Dendritic cell treated with granulocyte-macrophage colony-stimulating factor and Interleukin-4, amounts not matched to agents 40 ng/mL and 50 ng/mL, for 4 days (primary cell): ENCODE measurements at regions not wholly inside any gene's neighbourhood (a gene's known extent, or its start where the extent isn't known, plus 50 kb on each side); places are given as distances from the start of the nearest gene placed in this dataset.
"Not testable (repeated sequence)": the region's sequence is repeated elsewhere in the genome, so short reads cannot be mapped to it uniquely, and the experiment has no call there.

Experiments
- H3K27ac Mint-ChIP-seq: one replicate; pipeline ENCODE4 v1.8.0; 2022; ENCODE audit warnings: mild to moderate bottlenecking, mixed read lengths
- H3K27me3 Mint-ChIP-seq: one replicate; pipeline ENCODE4 v1.8.0; 2022; ENCODE audit warnings: mild to moderate bottlenecking, mixed read lengths
- H3K36me3 Mint-ChIP-seq: one replicate; pipeline ENCODE4 v1.8.0; 2022; ENCODE audit warnings: low read depth, mixed read lengths
- H3K4me1 Mint-ChIP-seq: one replicate; pipeline ENCODE4 v1.8.0; 2022; ENCODE audit warnings: low read depth, mixed read lengths
- H3K4me3 Mint-ChIP-seq: one replicate; pipeline ENCODE4 v1.8.0; 2022; ENCODE audit warnings: mild to moderate bottlenecking, moderate library complexity, mixed read lengths
- H3K9me3 Mint-ChIP-seq: one replicate; pipeline ENCODE4 v1.8.0; 2022; ENCODE audit warnings: mixed read lengths
- intact Hi-C: fragments of 100-400 bp; cut with micrococcal nuclease; formaldehyde crosslinking; loops from one replicate; pipeline ENCODE4 v1.15.0; 2022

- peaks cover 19% of the 10 kb centered on the region for H3K9me3 Mint-ChIP-seq
- H3K27ac Mint-ChIP-seq = no peak overlapping the region
- H3K4me3 Mint-ChIP-seq = no peak overlapping the region
- H3K36me3 Mint-ChIP-seq = no peaks in the 10 kb centered on the region
- H3K27me3 Mint-ChIP-seq = no peaks in the 10 kb centered on the region
- intact Hi-C loops = no loop called here
- peaks cover 39% of the 10 kb centered on the region for H3K4me1 Mint-ChIP-seq
Observed at GRCh38 chr2:48180557-48180956, 133.9 kb upstream of the FOXN2 start.

GRCh38 chr2:48183276-48183675 lies 131.2 kb upstream of the FOXN2 start:
- Mint-ChIP-seq H3K4me1 (peaks cover 28% of the 10 kb centered on the region), H3K27ac (peak overlapping the region; percentile 2), H3K36me3 (no peaks in the 10 kb centered on the region), H3K4me3 (no peak overlapping the region), H3K9me3 (peaks cover 5% of the 10 kb centered on the region), H3K27me3 (no peaks in the 10 kb centered on the region)
- intact Hi-C loops = no loop called here

DNA sequence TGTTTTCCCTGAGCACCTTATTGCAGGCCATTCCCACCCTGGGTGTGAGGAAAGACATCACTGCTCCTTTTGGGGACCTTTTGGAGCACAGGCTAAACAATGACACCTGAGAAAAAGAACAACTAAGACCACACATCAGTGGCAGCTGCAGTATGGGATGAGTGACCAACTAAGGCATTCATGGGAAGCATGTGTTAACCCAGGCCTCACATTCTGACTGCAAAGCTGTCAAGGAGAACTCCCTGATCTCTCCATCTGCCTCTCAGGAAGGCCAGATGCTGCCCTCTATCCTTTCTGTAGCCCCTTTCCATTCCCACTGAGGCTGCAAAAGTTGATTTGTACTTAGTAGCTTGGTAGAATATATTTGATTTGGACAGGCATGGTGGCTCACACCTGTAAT lies 130.5 kb upstream of the FOXN2 start:
- Mint-ChIP-seq H3K9me3 (no peaks in the 10 kb centered on the region), H3K27me3 (no peaks in the 10 kb centered on the region), H3K4me3 (no peak overlapping the region), H3K27ac (no peak overlapping the region), H3K4me1 (peaks cover 29% of the 10 kb centered on the region), H3K36me3 (no peaks in the 10 kb centered on the region)
- intact Hi-C loops = no loop called here

DNA sequence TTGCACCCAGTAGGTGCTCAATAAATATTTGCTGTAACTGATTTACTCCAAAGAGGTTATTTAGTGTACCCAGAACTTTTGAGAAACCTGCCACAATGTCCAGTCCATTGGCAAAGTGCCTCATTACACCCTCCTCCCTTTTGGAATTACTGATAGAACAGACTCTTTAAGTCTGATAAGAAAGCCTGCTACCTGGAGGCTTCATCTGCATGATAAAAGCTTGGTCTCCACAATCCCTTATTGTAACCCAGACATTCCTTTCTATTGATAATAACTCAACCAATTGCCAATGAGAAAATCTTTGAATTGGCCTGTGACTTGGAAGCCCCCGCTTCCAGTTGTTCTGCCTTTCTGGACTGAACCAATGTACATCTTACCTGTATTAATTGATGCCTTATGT lies 127.0 kb upstream of the FOXN2 start:
- H3K27ac Mint-ChIP-seq = no peak overlapping the region
- no peak overlapping the region for H3K4me3 Mint-ChIP-seq
- peaks cover 42% of the 10 kb centered on the region for H3K4me1 Mint-ChIP-seq
- no peaks in the 10 kb centered on the region for H3K9me3 Mint-ChIP-seq
- no peaks in the 10 kb centered on the region for H3K36me3 Mint-ChIP-seq
- intact Hi-C loops = no loop called here
- H3K27me3 Mint-ChIP-seq = no peaks in the 10 kb centered on the region

- intact Hi-C loops = loop anchor here (5.0 kb wide), 1 partner anchor 38 kb away; no protein-coding TSS in a partner anchor
- H3K27me3 Mint-ChIP-seq = no peaks in the 10 kb centered on the region
- peaks cover 41% of the 10 kb centered on the region for H3K4me1 Mint-ChIP-seq
- H3K9me3 Mint-ChIP-seq = no peaks in the 10 kb centered on the region
- H3K36me3 Mint-ChIP-seq = no peaks in the 10 kb centered on the region
- no peak overlapping the region for H3K4me3 Mint-ChIP-seq
- peak overlapping the region; percentile 78 for H3K27ac Mint-ChIP-seq
Observed at GRCh38 chr2:48189552-48190228, 124.8 kb upstream of the FOXN2 start.

DNA sequence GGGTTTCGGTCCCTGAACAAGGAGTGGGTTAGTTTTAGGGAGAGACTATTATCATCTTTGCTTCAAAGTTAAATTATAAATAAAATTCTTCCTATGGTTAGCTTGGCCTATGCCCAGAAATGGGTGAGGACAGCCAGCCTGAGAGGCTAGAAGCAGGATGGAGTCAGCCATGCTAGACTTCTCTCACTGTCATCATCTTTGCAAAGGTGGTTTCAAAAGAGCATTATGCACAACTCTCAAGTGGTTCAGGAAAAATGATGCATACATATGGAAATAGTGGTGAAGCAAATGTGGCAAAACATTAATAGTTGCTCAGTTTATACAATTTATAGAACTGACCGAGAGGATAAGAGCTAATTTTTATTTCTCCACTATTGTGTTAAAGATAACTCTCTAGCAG lies 124.3 kb upstream of the FOXN2 start:
- Mint-ChIP-seq H3K27ac (peak overlapping the region; percentile 78), H3K27me3 (no peaks in the 10 kb centered on the region), H3K36me3 (no peaks in the 10 kb centered on the region), H3K4me3 (no peak overlapping the region), H3K4me1 (peaks cover 41% of the 10 kb centered on the region), H3K9me3 (no peaks in the 10 kb centered on the region)
- intact Hi-C loops = loop anchor here (5.0 kb wide), 1 partner anchor 37 kb away; no protein-coding TSS in a partner anchor

- Mint-ChIP-seq H3K27ac (peak overlapping the region; percentile 9), H3K4me1 (peaks cover 67% of the 10 kb centered on the region), H3K36me3 (no peaks in the 10 kb centered on the region), H3K4me3 (no peak overlapping the region), H3K9me3 (no peaks in the 10 kb centered on the region), H3K27me3 (no peaks in the 10 kb centered on the region)
- intact Hi-C loops = loop anchor here (5.0 kb wide), 1 partner anchor 33 kb away; no protein-coding TSS in a partner anchor
Observed at GRCh38 chr2:48194641-48195040, 119.8 kb upstream of the FOXN2 start.

DNA sequence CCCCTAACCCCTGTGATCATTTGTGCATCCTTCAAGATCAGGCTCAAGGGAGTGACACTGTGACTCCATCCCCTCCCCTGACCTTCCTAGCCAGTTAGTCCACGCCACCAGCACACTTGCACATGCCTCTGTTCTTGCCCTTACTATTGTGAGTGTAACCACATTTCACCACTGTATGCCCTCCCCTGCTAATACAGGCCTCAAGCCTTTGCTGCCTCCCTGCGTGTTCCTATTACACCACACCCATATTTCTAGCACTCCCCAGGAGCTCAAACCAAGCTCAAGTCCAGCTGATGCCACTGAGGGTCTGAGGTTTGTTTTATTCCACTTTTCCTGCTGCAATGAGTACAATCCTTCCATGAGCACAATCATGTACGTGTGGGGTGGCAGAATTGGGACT lies 119.3 kb upstream of the FOXN2 start:
- H3K4me1 Mint-ChIP-seq = peaks cover 62% of the 10 kb centered on the region
- H3K4me3 Mint-ChIP-seq = no peak overlapping the region
- H3K36me3 Mint-ChIP-seq = no peaks in the 10 kb centered on the region
- H3K9me3 Mint-ChIP-seq = no peaks in the 10 kb centered on the region
- H3K27me3 Mint-ChIP-seq = no peaks in the 10 kb centered on the region
- peak overlapping the region; percentile 9 for H3K27ac Mint-ChIP-seq
- intact Hi-C loops = no loop called here

- no peak overlapping the region for H3K4me3 Mint-ChIP-seq
- H3K27ac Mint-ChIP-seq = peak overlapping the region; percentile 78
- intact Hi-C loops = no loop called here
- H3K4me1 Mint-ChIP-seq = peaks cover 62% of the 10 kb centered on the region
- no peaks in the 10 kb centered on the region for H3K9me3 Mint-ChIP-seq
- no peaks in the 10 kb centered on the region for H3K36me3 Mint-ChIP-seq
- no peaks in the 10 kb centered on the region for H3K27me3 Mint-ChIP-seq
Observed at GRCh38 chr2:48197618-48198017, 116.9 kb upstream of the FOXN2 start.

DNA sequence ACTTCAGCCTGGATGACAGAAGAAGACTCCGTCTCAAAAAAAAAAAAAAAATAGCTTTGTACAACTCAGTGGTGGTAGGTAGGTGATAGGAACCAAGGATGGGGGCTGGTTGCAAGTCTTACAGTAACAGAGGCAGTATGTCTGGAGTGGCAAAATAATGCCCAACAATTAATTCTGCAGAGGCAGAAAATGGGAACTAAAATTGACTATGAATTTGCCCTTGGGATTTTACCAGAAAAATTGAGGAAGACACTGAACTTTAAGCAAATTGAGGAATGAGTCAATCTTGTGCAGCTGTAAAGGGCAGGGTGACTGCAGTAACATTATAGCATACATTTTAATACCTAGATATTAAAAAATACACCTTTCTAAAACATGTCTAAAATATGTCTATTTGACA lies 116.1 kb upstream of the FOXN2 start:
- H3K27me3 Mint-ChIP-seq = no peaks in the 10 kb centered on the region
- H3K4me1 Mint-ChIP-seq = peaks cover 62% of the 10 kb centered on the region
- intact Hi-C loops = no loop called here
- H3K4me3 Mint-ChIP-seq = no peak overlapping the region
- peak overlapping the region; percentile 78 for H3K27ac Mint-ChIP-seq
- no peaks in the 10 kb centered on the region for H3K36me3 Mint-ChIP-seq
- no peaks in the 10 kb centered on the region for H3K9me3 Mint-ChIP-seq

- no peak overlapping the region for H3K4me3 Mint-ChIP-seq
- intact Hi-C loops = no loop called here
Observed at GRCh38 chr2:48199070-48199469, 115.4 kb upstream of the FOXN2 start.

DNA sequence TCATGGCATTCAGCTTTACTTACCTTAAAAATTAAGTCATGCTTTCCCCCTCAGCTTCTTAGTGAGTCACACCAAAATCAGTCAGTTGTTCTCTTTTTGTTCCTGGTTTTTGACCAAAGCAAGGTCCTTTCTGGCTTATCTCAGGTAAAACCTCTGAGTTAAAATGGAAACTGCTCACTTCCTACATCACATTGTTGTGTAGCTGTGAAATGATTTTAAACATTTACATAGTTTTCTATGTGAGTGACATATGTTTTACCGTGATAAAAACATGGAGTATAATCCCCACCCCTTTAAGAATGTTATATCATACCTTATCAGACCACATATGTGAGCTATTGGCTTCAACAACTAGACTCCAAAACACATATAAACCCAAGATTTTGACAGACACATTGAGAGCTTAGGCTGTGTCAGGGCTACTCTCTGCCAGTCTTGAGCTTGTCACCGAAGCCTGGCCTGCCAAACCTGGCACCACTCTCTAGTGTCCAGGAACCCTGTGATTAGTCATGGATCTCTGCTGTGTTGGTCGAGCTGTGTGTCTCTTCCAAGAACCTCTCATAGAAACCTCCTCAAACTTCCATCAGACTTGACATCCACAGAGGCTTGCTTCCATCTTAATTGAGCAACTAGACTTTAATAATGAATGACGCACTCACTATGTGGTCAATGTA lies 113.7 kb upstream of the FOXN2 start:
- H3K4me1 Mint-ChIP-seq = peaks cover 51% of the 10 kb centered on the region
- no peaks in the 10 kb centered on the region for H3K27me3 Mint-ChIP-seq
- no peaks in the 10 kb centered on the region for H3K9me3 Mint-ChIP-seq
- no peak overlapping the region for H3K4me3 Mint-ChIP-seq
- intact Hi-C loops = no loop called here
- no peak overlapping the region for H3K27ac Mint-ChIP-seq
- H3K36me3 Mint-ChIP-seq = no peaks in the 10 kb centered on the region

More at GRCh38 chr2:48199070-48199469, 115.4 kb upstream of the FOXN2 start:
- Mint-ChIP-seq H3K4me1 (peaks cover 59% of the 10 kb centered on the region), H3K9me3 (no peaks in the 10 kb centered on the region), H3K27ac (peak overlapping the region; percentile 78), H3K27me3 (no peaks in the 10 kb centered on the region), H3K36me3 (no peaks in the 10 kb centered on the region)

GRCh38 chr2:48201435-48201834 lies 113.0 kb upstream of the FOXN2 start:
- H3K27ac Mint-ChIP-seq, H3K4me3 Mint-ChIP-seq, H3K36me3 Mint-ChIP-seq, H3K9me3 Mint-ChIP-seq, H3K27me3 Mint-ChIP-seq, intact Hi-C loops: not testable (repeated sequence)
- peaks cover 52% of the 10 kb centered on the region for H3K4me1 Mint-ChIP-seq

- peaks cover 45% of the 10 kb centered on the region for H3K4me1 Mint-ChIP-seq
- intact Hi-C loops = no loop called here
- H3K9me3 Mint-ChIP-seq = no peaks in the 10 kb centered on the region
- H3K27me3 Mint-ChIP-seq = no peaks in the 10 kb centered on the region
- no peak overlapping the region for H3K27ac Mint-ChIP-seq
- no peaks in the 10 kb centered on the region for H3K36me3 Mint-ChIP-seq
- H3K4me3 Mint-ChIP-seq = no peak overlapping the region
Observed at GRCh38 chr2:48202863-48203642, 111.4 kb upstream of the FOXN2 start.
